WI38 (cell line): ENCODE measurements at regions not wholly inside any gene's neighbourhood (a gene's known extent, or its start where the extent isn't known, plus 50 kb on each side); places are given as distances from the start of the nearest gene placed in this dataset.

Source experiments
- H3K4me3 ChIP-seq: 2 replicates; pipeline ENCODE4 v1.5.1; 2011; ENCODE audit warnings: low read depth, mild to moderate bottlenecking, control low read depth, low read length
- TF ChIP-seq, protein P1 (sequence below): IDR thresholded peaks from 2 replicates; pipeline ENCODE4 v1.5.1; 2012; ENCODE audit warnings: low read depth, mild to moderate bottlenecking, control low read depth, low read length

DNA sequence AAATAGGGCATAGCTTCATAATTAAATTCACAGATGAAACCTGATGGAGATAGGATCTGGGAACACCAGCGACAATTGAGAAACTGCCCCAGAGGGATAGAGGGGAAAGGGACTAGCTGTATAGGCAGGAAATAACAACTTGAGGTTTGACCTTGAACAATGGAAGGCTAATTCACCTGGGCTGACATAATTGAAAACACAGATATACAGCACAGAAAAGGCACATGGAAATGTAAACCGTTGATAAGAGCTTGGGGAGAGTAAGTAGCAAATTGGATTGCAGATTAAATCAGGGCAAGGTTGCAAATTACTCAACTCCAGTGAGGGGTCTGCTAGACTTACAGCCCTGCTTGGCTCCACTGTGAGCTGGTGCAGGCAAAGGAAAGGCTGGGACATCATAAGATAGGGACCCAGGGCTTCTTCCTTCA lies 246.7 kb downstream of the DLEU7 start:
- TF ChIP-seq, protein P1, sequence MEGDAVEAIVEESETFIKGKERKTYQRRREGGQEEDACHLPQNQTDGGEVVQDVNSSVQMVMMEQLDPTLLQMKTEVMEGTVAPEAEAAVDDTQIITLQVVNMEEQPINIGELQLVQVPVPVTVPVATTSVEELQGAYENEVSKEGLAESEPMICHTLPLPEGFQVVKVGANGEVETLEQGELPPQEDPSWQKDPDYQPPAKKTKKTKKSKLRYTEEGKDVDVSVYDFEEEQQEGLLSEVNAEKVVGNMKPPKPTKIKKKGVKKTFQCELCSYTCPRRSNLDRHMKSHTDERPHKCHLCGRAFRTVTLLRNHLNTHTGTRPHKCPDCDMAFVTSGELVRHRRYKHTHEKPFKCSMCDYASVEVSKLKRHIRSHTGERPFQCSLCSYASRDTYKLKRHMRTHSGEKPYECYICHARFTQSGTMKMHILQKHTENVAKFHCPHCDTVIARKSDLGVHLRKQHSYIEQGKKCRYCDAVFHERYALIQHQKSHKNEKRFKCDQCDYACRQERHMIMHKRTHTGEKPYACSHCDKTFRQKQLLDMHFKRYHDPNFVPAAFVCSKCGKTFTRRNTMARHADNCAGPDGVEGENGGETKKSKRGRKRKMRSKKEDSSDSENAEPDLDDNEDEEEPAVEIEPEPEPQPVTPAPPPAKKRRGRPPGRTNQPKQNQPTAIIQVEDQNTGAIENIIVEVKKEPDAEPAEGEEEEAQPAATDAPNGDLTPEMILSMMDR: no peak
- no peak overlapping the region for H3K4me3 ChIP-seq

DNA sequence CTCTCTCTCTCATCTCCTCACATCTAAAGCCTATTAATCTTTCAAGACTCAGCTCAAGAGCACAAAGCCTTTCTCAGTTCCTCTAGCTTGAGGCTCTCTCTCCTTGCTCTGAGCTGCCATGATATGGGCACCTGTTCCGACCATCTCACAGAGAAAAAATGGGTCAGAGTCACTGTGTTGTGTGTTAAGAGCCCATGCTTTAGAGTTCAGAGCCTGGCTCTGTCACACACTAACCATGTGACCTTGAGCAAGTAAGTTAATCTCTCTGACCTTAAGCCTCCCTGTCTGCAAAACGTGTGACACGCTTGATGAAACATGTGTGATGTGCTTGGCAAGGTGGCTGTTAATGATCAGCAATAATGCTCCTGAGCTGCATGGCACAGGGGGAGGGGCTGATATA lies 245.2 kb downstream of the DLEU7 start:
- TF ChIP-seq, protein P1: no peak
- H3K4me3 ChIP-seq: no peak overlapping the region

DNA sequence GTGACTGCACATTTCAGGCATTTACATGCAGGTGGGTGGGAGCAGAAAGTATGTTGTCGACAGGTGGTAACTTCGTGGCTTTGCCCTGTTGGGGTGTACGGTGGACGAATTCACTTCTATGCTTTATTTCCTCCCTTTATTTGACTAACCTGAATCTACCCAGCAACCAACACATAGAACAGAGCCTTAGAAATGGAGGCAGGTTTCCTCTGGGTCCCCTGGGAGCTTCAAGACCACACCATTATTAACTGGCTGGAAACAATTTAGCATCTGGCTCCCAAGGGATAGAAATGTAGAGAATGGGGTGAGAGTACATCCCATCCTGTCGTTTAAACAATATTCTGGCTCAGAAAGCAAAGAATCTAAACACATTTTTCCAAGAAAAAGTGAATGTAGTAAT lies 244.4 kb downstream of the DLEU7 start:
- no peak overlapping the region for H3K4me3 ChIP-seq
- TF ChIP-seq, protein P1: no peak

DNA sequence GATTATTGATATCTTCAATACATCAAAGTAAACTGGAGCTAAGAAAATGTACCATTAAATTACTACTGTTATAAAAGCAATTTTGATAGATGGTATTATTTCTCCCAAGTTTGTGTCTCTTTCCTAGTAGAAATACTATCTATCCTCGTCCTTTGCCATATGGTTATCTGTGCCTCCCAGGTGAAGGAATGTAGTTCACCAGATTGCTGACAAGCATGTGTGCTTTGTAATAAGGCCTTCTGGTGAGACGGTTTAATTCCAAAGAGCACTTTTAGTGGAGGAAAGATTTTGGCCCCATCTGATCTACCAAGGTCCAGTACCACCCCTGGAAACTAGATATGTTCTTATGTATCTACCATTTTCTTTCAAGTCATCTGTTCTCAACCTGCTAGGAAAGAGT lies 243.6 kb downstream of the DLEU7 start:
- H3K4me3 ChIP-seq: no peak overlapping the region
- TF ChIP-seq, protein P1: no peak

DNA sequence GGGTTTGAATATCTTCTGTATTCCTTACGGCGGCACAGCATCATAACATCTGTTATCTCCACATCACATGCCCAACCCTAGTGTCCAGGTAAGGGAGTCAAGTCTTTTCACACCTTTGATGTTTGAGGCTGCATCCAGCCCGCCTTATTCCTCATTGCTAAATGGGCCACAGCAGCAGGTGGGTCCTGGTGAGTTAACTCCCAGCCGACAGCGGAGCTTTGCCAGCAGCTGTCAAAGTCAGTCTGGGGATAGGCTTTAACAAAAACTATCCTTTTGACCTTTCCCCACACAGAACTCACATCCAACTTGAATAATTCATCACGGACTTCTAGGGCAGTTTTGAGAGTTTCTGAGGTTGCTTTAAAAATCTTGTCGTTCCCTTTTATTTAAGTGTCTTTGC lies 235.1 kb downstream of the DLEU7 start:
- H3K4me3 ChIP-seq: no peak overlapping the region
- TF ChIP-seq, protein P1: no peak

DNA sequence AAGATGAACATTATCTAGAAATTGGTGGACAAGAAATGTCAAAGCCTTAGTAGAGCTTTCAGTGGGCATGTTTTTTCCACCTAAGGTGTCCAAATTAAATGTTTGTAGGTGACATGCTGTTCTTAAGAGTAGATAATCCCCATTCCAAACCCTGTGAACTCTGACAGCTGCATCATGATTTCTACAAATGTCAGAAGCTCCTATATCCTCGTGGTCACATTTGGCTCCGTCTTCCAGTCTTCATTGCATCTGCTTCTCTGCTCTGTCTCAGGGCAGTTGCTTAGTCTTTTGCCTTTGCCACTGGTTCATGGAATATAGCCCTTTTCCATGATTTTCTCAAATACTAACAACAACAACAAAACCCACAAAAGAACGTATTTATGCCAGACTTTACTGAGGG lies 234.5 kb downstream of the DLEU7 start:
- TF ChIP-seq, protein P1: no peak
- no peak overlapping the region for H3K4me3 ChIP-seq

DNA sequence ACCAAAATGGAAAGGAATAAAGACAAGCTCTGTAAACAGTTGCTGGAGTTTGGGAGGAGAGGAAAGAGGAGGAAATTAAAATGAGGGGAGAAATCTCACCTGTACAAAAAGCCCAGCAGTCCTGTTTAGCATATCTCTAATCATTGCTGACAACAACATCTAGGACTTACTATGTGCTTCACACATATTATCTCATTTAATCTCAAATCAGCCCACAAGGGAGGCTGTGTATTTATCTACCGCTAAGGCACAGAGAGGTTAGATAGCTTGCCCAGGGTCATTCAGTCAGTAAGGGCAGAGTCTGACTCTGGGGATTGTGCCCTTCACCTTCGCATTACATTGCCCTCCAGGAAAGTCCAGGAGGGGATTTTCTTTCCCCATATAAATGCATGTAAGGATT lies 233.3 kb downstream of the DLEU7 start:
- TF ChIP-seq, protein P1: no peak

More for the DNA sequence above, 233.3 kb downstream of the DLEU7 start:
- H3K4me3 ChIP-seq: no peak overlapping the region
